ENCODE measurements at regions not wholly inside any gene's neighbourhood (a gene's known extent, or its start where the extent isn't known, plus 50 kb on each side); places are given as distances from the start of the nearest gene placed in this dataset.

- TF ChIP-seq, protein P1, sequence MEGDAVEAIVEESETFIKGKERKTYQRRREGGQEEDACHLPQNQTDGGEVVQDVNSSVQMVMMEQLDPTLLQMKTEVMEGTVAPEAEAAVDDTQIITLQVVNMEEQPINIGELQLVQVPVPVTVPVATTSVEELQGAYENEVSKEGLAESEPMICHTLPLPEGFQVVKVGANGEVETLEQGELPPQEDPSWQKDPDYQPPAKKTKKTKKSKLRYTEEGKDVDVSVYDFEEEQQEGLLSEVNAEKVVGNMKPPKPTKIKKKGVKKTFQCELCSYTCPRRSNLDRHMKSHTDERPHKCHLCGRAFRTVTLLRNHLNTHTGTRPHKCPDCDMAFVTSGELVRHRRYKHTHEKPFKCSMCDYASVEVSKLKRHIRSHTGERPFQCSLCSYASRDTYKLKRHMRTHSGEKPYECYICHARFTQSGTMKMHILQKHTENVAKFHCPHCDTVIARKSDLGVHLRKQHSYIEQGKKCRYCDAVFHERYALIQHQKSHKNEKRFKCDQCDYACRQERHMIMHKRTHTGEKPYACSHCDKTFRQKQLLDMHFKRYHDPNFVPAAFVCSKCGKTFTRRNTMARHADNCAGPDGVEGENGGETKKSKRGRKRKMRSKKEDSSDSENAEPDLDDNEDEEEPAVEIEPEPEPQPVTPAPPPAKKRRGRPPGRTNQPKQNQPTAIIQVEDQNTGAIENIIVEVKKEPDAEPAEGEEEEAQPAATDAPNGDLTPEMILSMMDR (IDR thresholded peaks at IDR 0.05) = no peak
- TF ChIP-seq ZFX (IDR thresholded peaks at IDR 0.05; ENCODE audit: borderline replicate concordance) = no peak
Observed at GRCh38 chr4:54877006-54877405, 219.2 kb downstream of the KIT start.
